WTC11 (cell line): ENCODE measurements at regions not wholly inside any gene's neighbourhood (a gene's known extent, or its start where the extent isn't known, plus 50 kb on each side); places are given as distances from the start of the nearest gene placed in this dataset.

Experiments used
- ATAC-seq: fragments of 200-7000 bp; cut with Tn5 transposase; 2 replicates; pipeline ENCODE4 v1.10.0; 2021; ENCODE audit warnings: mild to moderate bottlenecking, moderate library complexity
- CTCF ChIA-PET: fragments of 300-600 bp; sonication (Branson Sonifier 250); formaldehyde crosslinking; loops from one replicate; lab custom pipeline; 2021; ENCODE audit warnings: antibody characterized with exemption; lab: Charles Lee
- POLR2A ChIA-PET: fragments of 350-600 bp; sonication (Branson Sonifier 250); formaldehyde crosslinking; loops from one replicate; lab custom pipeline; 2021; ENCODE audit warnings: antibody characterized with exemption; lab: Charles Lee
- DNase-seq: peaks from one replicate; pipeline ENCODE4 v3.0.0; 2021; ENCODE audit warnings: low spot score
- H3K27ac Mint-ChIP-seq: 2 replicates; pipeline ENCODE4 v1.8.0; 2021; ENCODE audit warnings: mixed read lengths
- H3K27me3 Mint-ChIP-seq: 2 replicates; pipeline ENCODE4 v1.8.0; 2021; ENCODE audit warnings: low read depth, mild to moderate bottlenecking, moderate library complexity, mixed read lengths
- H3K36me3 Mint-ChIP-seq: 2 replicates; pipeline ENCODE4 v1.8.0; 2021; ENCODE audit warnings: mixed read lengths
- H3K4me1 Mint-ChIP-seq: 2 replicates; pipeline ENCODE4 v1.8.0; 2022; ENCODE audit warnings: mixed read lengths
- H3K4me3 Mint-ChIP-seq: 2 replicates; pipeline ENCODE4 v1.8.0; 2021; ENCODE audit warnings: mild to moderate bottlenecking, moderate library complexity, mixed read lengths
- H3K9me3 Mint-ChIP-seq: 2 replicates; pipeline ENCODE4 v1.8.0; 2021; ENCODE audit warnings: mixed read lengths
- AFF4 ChIP-seq: sonication (generic); formaldehyde crosslinking; IDR thresholded peaks from 2 replicates; pipeline ENCODE4 v1.8.1; 2023; ENCODE audit warnings: mild to moderate bottlenecking, missing genetic modification reagents, borderline replicate concordance
- ARID4B ChIP-seq: sonication (generic); formaldehyde crosslinking; IDR thresholded peaks from 2 replicates; pipeline ENCODE4 v1.8.0; 2023; ENCODE audit warnings: missing genetic modification reagents, mild to moderate bottlenecking, borderline replicate concordance
- CBFB ChIP-seq: sonication (generic); formaldehyde crosslinking; IDR thresholded peaks from 2 replicates; pipeline ENCODE4 v1.8.1; 2022; ENCODE audit warnings: mild to moderate bottlenecking, low read depth, missing genetic modification reagents
- CREM ChIP-seq: sonication (generic); formaldehyde crosslinking; IDR thresholded peaks from 2 replicates; pipeline ENCODE4 v1.8.1; 2022; ENCODE audit warnings: mild to moderate bottlenecking, missing genetic modification reagents, moderate library complexity
- ELF4 ChIP-seq: sonication (generic); formaldehyde crosslinking; IDR thresholded peaks from 2 replicates; pipeline ENCODE4 v1.8.1; 2022; ENCODE audit warnings: low read depth, mild to moderate bottlenecking, moderate library complexity, missing genetic modification reagents
- ESRRA ChIP-seq: sonication (generic); formaldehyde crosslinking; IDR thresholded peaks from 2 replicates; pipeline ENCODE4 v1.8.1; 2022; ENCODE audit warnings: mild to moderate bottlenecking, missing genetic modification reagents, borderline replicate concordance
- IRF1 ChIP-seq: sonication (generic); formaldehyde crosslinking; IDR thresholded peaks from 2 replicates; pipeline ENCODE4 v1.8.0; 2023; ENCODE audit warnings: missing genetic modification reagents
- MXD4 ChIP-seq: fragments of 250-450 bp; sonication (Bioruptor Pico); IDR thresholded peaks from 2 replicates; pipeline ENCODE4 v1.8.0; 2021; ENCODE audit warnings: mild to moderate bottlenecking, moderate library complexity, borderline replicate concordance
- NR1H2 ChIP-seq: sonication (generic); formaldehyde crosslinking; IDR thresholded peaks from 2 replicates; pipeline ENCODE4 v1.9.0; 2021; ENCODE audit warnings: mild to moderate bottlenecking, moderate library complexity, missing genetic modification reagents
- PRDM15 ChIP-seq: sonication (generic); formaldehyde crosslinking; IDR thresholded peaks from 2 replicates; pipeline ENCODE4 v1.8.0; 2022; ENCODE audit warnings: missing genetic modification reagents
- PREB ChIP-seq: sonication (generic); formaldehyde crosslinking; IDR thresholded peaks from 2 replicates; pipeline ENCODE4 v1.8.1; 2022; ENCODE audit warnings: mild to moderate bottlenecking, missing genetic modification reagents, moderate library complexity, borderline replicate concordance
- RELA ChIP-seq: sonication (generic); formaldehyde crosslinking; IDR thresholded peaks from 2 replicates; pipeline ENCODE4 v1.8.1; 2022; ENCODE audit warnings: missing genetic modification reagents, mild to moderate bottlenecking, borderline replicate concordance
- SP1 ChIP-seq: sonication (generic); formaldehyde crosslinking; conservative IDR thresholded peaks from 2 replicates; pipeline ENCODE4 v1.8.1; 2022; ENCODE audit warnings: missing genetic modification reagents
- USF1 ChIP-seq: sonication (generic); formaldehyde crosslinking; IDR thresholded peaks from 2 replicates; pipeline ENCODE4 v1.8.0; 2022; ENCODE audit warnings: mild to moderate bottlenecking, missing genetic modification reagents
- ZBTB21 ChIP-seq: sonication (generic); formaldehyde crosslinking; IDR thresholded peaks from 2 replicates; pipeline ENCODE4 v1.8.1; 2023; ENCODE audit warnings: mild to moderate bottlenecking, missing genetic modification reagents, borderline replicate concordance
- ZMAT4 ChIP-seq: fragments of 250-450 bp; sonication (Bioruptor Pico); IDR thresholded peaks from 2 replicates; pipeline ENCODE4 v1.9.0; 2021; ENCODE audit warnings: mild to moderate bottlenecking
- ZNF281 ChIP-seq: sonication (generic); formaldehyde crosslinking; IDR thresholded peaks from 2 replicates; pipeline ENCODE4 v1.8.0; 2023; ENCODE audit warnings: mild to moderate bottlenecking, missing genetic modification reagents

- no peak for TF ChIP-seq ELF4 (CRISPR knock-in tag)
Observed at GRCh38 chr6:49003348-49003747, 459.7 kb downstream of the MMUT start (continued).

- ATAC-seq (no peak), DNase-seq (no peak)
- H3K27me3 Mint-ChIP-seq, result no peaks in the 10 kb centered on the region
- no peaks in the 10 kb centered on the region for H3K9me3 Mint-ChIP-seq
- H3K4me3 Mint-ChIP-seq, result no peak overlapping the region
- H3K36me3 Mint-ChIP-seq, result no peaks in the 10 kb centered on the region
- no peak overlapping the region for H3K27ac Mint-ChIP-seq
- peaks cover 4% of the 10 kb centered on the region for H3K4me1 Mint-ChIP-seq
- POLR2A ChIA-PET, result no interaction called here
- TF ChIP-seq CREM (CRISPR knock-in tag) (no peak), CBFB (CRISPR knock-in tag) (no peak), ARID4B (CRISPR knock-in tag) (no peak), NR1H2 (CRISPR knock-in tag) (no peak), PREB (no peak), AFF4 (CRISPR knock-in tag) (no peak), ZNF281 (CRISPR knock-in tag) (no peak), RELA (no peak), MXD4 (CRISPR knock-in tag) (no peak), USF1 (CRISPR knock-in tag) (no peak), IRF1 (CRISPR knock-in tag) (no peak), ZMAT4 (CRISPR knock-in tag) (no peak), SP1 (no peak), PRDM15 (CRISPR knock-in tag) (no peak), ZBTB21 (CRISPR knock-in tag) (no peak), ESRRA (CRISPR knock-in tag) (no peak)
- CTCF ChIA-PET, result no interaction called here
Observed at GRCh38 chr6:49001856-49002541, 461.1 kb downstream of the MMUT start.
